ENCODE measurements at regions not wholly inside any gene's neighbourhood (a gene's known extent, or its start where the extent isn't known, plus 50 kb on each side); places are given as distances from the start of the nearest gene placed in this dataset.

- TF ChIP-seq EZH2 (IDR thresholded peaks at IDR 0.05; ENCODE audit: low read length, missing control alignments), result no peak
- no peak for TF ChIP-seq CTCF (conservative IDR thresholded peaks at IDR 0.05 in 1 of 2, IDR thresholded peaks at IDR 0.05 in 1 of 2; ENCODE audit: low read depth in 1 of 2, low read length in 2 of 2)
- H3K9me3 ChIP-seq (ENCODE audit: control insufficient read depth, insufficient read depth, low read depth, low read length), result no peaks in the 10 kb centered on the region
- H3K4me2 ChIP-seq (ENCODE audit: extremely low read depth, insufficient read depth, low read length), result no peak overlapping the region
- no peaks in the 10 kb centered on the region for H4K20me1 ChIP-seq (ENCODE audit: control insufficient read depth, extremely low read depth, insufficient read depth, low read length)
- no peaks in the 10 kb centered on the region for H3K27me3 ChIP-seq (ENCODE audit: control insufficient read depth, insufficient read depth, low read length)
- no peak overlapping the region for H3K27ac ChIP-seq (ENCODE audit: insufficient read depth, low read length)
- no peaks in the 10 kb centered on the region for H3K4me1 ChIP-seq (ENCODE audit: control insufficient read depth, extremely low read depth, insufficient read depth, low read length)
- no peak overlapping the region for H3K4me3 ChIP-seq (replicated peaks in 1 of 4; ENCODE audit: control extremely low read depth in 1 of 4, insufficient read depth in 1 of 4, low read depth in 3 of 4, low read length in 4 of 4)
- DNase-seq (ENCODE audit: low read depth in 2 of 2), result no peak
- no peaks in the 10 kb centered on the region for H3K36me3 ChIP-seq (ENCODE audit: control insufficient read depth, insufficient read depth, low read length)
- no peaks in the 10 kb centered on the region for H3K79me2 ChIP-seq (ENCODE audit: control insufficient read depth, insufficient read depth, low read length)
- H2AFZ ChIP-seq (ENCODE audit: low read length), result no peak overlapping the region
- no peak overlapping the region for H3K9ac ChIP-seq (ENCODE audit: insufficient read depth, low read length)
Observed at GRCh38 chrX:110512341-110512740, 153.7 kb downstream of the RTL9 start.

- H3K4me2 ChIP-seq (ENCODE audit: extremely low read depth, insufficient read depth, low read length), result no peak overlapping the region
- H3K9ac ChIP-seq (ENCODE audit: insufficient read depth, low read length), result no peak overlapping the region
- no peaks in the 10 kb centered on the region for H3K4me1 ChIP-seq (ENCODE audit: control insufficient read depth, extremely low read depth, insufficient read depth, low read length)
- H3K27me3 ChIP-seq (ENCODE audit: control insufficient read depth, insufficient read depth, low read length), result no peaks in the 10 kb centered on the region
- H3K79me2 ChIP-seq (ENCODE audit: control insufficient read depth, insufficient read depth, low read length), result no peaks in the 10 kb centered on the region
- H3K36me3 ChIP-seq (ENCODE audit: control insufficient read depth, insufficient read depth, low read length), result no peaks in the 10 kb centered on the region
- DNase-seq (ENCODE audit: low read depth in 2 of 2), result no peak
- H4K20me1 ChIP-seq (ENCODE audit: control insufficient read depth, extremely low read depth, insufficient read depth, low read length), result no peaks in the 10 kb centered on the region
- no peak overlapping the region for H2AFZ ChIP-seq (ENCODE audit: low read length)
- no peaks in the 10 kb centered on the region for H3K9me3 ChIP-seq (ENCODE audit: control insufficient read depth, insufficient read depth, low read depth, low read length)
- no peak overlapping the region for H3K27ac ChIP-seq (ENCODE audit: insufficient read depth, low read length)
- H3K4me3 ChIP-seq (replicated peaks in 1 of 4; ENCODE audit: control extremely low read depth in 1 of 4, insufficient read depth in 1 of 4, low read depth in 3 of 4, low read length in 4 of 4), result no peak overlapping the region
- no peak for TF ChIP-seq EZH2 (IDR thresholded peaks at IDR 0.05; ENCODE audit: low read length, missing control alignments)
Observed at GRCh38 chrX:110514509-110514908, 155.9 kb downstream of the RTL9 start.

GRCh38 chrX:110519501-110519900 lies 160.9 kb downstream of the RTL9 start:
- H3K36me3 ChIP-seq (ENCODE audit: control insufficient read depth, insufficient read depth, low read length), result no peaks in the 10 kb centered on the region
- DNase-seq (ENCODE audit: low read depth in 2 of 2), result no peak
- TF ChIP-seq EZH2 (IDR thresholded peaks at IDR 0.05; ENCODE audit: low read length, missing control alignments) (no peak), CTCF (conservative IDR thresholded peaks at IDR 0.05 in 1 of 2, IDR thresholded peaks at IDR 0.05 in 1 of 2; ENCODE audit: low read depth in 1 of 2, low read length in 2 of 2) (no peak)
- H4K20me1 ChIP-seq (ENCODE audit: control insufficient read depth, extremely low read depth, insufficient read depth, low read length), result no peaks in the 10 kb centered on the region
- no peaks in the 10 kb centered on the region for H3K9me3 ChIP-seq (ENCODE audit: control insufficient read depth, insufficient read depth, low read depth, low read length)
- H3K4me3 ChIP-seq (replicated peaks in 1 of 4; ENCODE audit: control extremely low read depth in 1 of 4, insufficient read depth in 1 of 4, low read depth in 3 of 4, low read length in 4 of 4), result no peak overlapping the region
- no peaks in the 10 kb centered on the region for H3K27me3 ChIP-seq (ENCODE audit: control insufficient read depth, insufficient read depth, low read length)
- no peaks in the 10 kb centered on the region for H3K79me2 ChIP-seq (ENCODE audit: control insufficient read depth, insufficient read depth, low read length)
- H3K4me2 ChIP-seq (ENCODE audit: extremely low read depth, insufficient read depth, low read length), result no peak overlapping the region
- no peak overlapping the region for H3K9ac ChIP-seq (ENCODE audit: insufficient read depth, low read length)
- H2AFZ ChIP-seq (ENCODE audit: low read length), result no peak overlapping the region
- H3K27ac ChIP-seq (ENCODE audit: insufficient read depth, low read length), result no peak overlapping the region
- H3K4me1 ChIP-seq (ENCODE audit: control insufficient read depth, extremely low read depth, insufficient read depth, low read length), result no peaks in the 10 kb centered on the region

All from fibroblast of lung (primary cell).